AG04449 (cell line): ENCODE measurements at regions not wholly inside any gene's neighbourhood (a gene's known extent, or its start where the extent isn't known, plus 50 kb on each side); places are given as distances from the start of the nearest gene placed in this dataset.

ENCODE experiments used
- CTCF ChIA-PET: fragments of 350-600 bp; formaldehyde crosslinking; extraction: SDS; loops from one replicate; lab custom pipeline; 2021; ENCODE audit warnings: antibody characterized with exemption; lab: Yijun Ruan, JAX
- POLR2A ChIA-PET: fragments of 400-600, 350-600 bp; formaldehyde crosslinking; extraction: SDS; loops from one replicate; lab custom pipeline; 2020; ENCODE audit warnings: antibody characterized with exemption, inconsistent platforms; lab: Yijun Ruan, JAX
- DNase-seq: peaks from one replicate; pipeline ENCODE4 v3.0.0-alpha.2; 2010; ENCODE audit warnings: low read depth, low spot score
- H3K4me3 ChIP-seq: 2 replicates; pipeline ENCODE4 v1.5.1; 2011; ENCODE audit warnings: low read depth, mild to moderate bottlenecking, control low read depth, low read length
- TF ChIP-seq, protein P1 (sequence below): IDR thresholded peaks from one replicate; pipeline ENCODE4 v1.5.1; 2011; ENCODE audit warnings: mild to moderate bottlenecking, moderate library complexity, low read length, control low read depth, inconsistent platforms; ENCODE audit not compliant: insufficient read depth; ENCODE audit errors: missing control alignments

DNA sequence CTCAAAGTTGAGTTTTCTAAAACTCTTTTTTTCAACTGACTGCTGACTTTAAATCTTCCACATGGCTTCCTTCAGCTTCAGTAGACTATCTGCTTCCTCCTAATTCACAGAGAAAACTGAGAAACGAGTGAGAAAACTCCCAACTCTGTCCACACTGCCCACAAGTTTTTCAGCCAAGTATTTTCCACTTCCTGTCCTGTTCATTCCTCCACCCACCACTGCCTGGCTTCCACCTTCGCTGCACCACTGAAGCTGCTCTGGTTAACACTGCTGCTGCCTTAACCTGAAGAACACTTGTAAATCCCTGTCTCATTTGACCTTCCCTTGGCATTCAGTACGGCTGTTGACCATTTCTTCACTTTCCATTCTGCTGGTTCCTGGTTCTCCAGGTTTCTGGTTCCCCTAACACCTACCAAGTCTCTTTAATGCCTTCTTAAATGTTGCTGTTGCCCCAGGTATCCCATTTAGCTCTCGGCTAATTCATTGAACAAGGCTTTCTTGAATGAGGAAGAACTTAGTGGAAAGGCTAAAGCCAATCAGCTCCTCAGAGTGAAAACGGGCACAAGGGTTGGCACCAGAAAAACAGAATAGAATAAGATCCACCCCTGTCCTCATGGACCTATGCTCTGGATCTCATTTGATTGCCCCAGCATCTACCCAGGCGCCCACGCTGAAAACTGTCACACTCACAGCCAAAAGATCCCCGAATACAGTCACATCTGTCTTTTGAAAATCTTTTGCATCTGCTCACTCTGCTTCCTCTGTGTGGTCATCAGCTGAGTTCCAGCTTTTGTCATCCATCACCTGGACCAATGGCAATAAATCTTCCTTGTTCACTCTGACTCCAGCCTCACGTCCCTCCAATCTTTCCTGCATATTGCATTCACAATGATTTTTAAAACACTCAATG is 104.4 kb upstream of the TAB2 start:
- ChIA-PET CTCF (no interaction called here), POLR2A (no interaction called here)
- DNase-seq, result no peak
- TF ChIP-seq, protein P1, sequence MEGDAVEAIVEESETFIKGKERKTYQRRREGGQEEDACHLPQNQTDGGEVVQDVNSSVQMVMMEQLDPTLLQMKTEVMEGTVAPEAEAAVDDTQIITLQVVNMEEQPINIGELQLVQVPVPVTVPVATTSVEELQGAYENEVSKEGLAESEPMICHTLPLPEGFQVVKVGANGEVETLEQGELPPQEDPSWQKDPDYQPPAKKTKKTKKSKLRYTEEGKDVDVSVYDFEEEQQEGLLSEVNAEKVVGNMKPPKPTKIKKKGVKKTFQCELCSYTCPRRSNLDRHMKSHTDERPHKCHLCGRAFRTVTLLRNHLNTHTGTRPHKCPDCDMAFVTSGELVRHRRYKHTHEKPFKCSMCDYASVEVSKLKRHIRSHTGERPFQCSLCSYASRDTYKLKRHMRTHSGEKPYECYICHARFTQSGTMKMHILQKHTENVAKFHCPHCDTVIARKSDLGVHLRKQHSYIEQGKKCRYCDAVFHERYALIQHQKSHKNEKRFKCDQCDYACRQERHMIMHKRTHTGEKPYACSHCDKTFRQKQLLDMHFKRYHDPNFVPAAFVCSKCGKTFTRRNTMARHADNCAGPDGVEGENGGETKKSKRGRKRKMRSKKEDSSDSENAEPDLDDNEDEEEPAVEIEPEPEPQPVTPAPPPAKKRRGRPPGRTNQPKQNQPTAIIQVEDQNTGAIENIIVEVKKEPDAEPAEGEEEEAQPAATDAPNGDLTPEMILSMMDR, result no peak
- H3K4me3 ChIP-seq, result no peak overlapping the region

DNA sequence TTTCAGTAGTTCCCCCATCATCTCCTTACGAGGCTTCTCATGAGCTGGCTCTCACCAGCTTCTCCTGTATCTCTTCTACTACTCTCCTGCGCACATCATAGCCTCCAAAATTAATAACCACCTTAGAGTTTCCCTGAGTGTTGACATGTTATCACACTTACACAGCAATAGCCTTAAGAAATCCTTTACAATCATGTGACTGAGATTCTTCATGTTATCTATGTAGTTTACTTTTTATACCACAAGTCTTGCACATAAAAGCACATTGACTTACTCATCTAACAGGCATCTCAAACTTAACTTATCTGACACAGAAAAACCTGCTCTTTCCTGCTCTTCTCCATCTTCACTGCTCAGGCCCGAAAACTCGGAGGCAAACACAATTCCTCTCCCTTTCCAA is 103.7 kb upstream of the TAB2 start:
- CTCF ChIA-PET, result no interaction called here
- POLR2A ChIA-PET, result no interaction called here
- H3K4me3 ChIP-seq, result no peak overlapping the region
- no peak for DNase-seq
- TF ChIP-seq, protein P1, result no peak

DNA sequence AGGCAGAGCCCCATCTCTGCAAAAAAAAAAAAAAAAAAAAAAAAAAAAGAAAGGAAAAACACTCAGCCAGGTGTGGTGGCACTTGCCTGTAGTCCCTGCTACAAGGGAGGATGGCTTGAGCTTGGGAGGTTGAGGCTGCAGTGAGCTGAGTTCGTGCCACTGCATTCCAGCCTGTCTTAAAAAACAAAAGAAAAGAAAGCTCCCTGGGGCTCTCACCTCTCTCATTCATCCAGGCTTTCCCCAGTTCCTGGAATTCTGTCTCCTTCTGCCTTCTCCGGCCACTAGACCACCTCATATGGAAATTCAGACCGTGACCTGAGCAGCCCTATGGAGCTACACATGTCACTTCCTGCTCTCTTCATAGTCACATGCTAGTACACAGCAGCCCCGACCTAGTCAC is 101.1 kb upstream of the TAB2 start:
- CTCF ChIA-PET, result interaction anchor here (1.0 to 1.1 kb wide), 2 partner anchors 84 to 301 kb away, joined by 3 read pairs; no protein-coding TSS in a partner anchor
- TF ChIP-seq, protein P1, result no peak
- POLR2A ChIA-PET, result no interaction called here
- DNase-seq, result no peak
- H3K4me3 ChIP-seq, result no peak overlapping the region

DNA sequence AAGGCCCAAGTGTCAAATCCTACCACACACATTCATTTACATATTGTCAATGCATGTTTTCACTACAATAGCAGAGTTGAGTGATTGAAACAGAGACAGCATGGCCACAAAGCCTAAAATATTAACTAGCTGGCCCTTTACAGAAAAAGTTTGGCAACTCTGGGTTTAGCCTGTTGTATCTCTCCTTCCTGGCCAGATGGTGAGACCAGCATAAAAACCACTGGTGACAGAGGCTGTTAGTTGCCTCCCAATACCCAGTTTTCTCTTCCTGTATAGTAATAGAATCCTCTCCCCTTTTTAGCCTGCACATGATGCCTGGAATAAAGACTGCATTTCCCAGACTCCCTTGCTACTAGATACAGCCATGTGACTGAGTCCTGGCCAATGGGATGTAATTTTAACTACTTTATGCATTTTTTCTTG is 100.0 kb upstream of the TAB2 start:
- DNase-seq, result no peak
- no peak overlapping the region for H3K4me3 ChIP-seq
- ChIA-PET POLR2A (no interaction called here), CTCF (no interaction called here)
- TF ChIP-seq, protein P1, result no peak

DNA sequence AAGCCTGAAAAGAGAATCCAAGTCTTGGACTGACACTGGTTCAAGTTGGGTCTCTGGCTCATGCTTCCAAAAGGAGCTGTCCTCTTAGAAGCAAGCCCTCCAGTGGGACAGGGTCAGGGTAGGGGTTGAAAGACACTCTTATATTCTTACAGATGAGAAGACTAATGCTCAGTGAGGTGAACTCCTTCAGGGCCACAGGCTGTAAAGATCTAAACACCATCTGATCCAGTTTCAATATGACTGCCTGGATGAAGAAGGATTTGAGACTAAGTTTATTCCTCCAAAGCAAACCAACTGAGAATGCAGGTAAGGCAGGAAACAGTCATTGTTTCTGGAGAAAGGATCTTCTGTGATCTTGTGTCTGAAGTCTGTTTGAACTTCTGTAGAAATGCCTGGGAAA is 99.0 kb upstream of the TAB2 start:
- ChIA-PET CTCF (no interaction called here), POLR2A (no interaction called here)
- no peak for DNase-seq
- TF ChIP-seq, protein P1, result no peak
- H3K4me3 ChIP-seq, result no peak overlapping the region

DNA sequence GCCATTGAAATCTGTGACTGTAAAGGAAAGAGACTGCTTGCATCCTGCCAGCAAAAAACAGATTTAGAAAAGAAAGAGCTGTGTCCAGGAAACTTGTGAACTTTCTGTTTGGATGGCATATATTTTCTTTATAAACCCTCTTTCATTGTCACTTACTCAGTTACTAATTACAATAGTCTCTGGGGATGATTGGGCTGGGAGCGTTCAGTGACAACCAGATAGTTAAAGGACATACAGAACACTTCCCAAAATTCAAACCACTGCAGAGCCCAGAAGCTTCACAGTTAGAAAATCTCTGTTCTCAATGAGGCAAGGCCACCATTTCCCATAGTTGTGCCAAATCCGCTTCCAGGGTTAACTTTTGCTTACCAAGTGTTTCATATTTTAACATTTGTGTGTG is 98.6 kb upstream of the TAB2 start:
- H3K4me3 ChIP-seq, result no peak overlapping the region
- POLR2A ChIA-PET, result no interaction called here
- CTCF ChIA-PET, result no interaction called here
- no peak for DNase-seq
- TF ChIP-seq, protein P1, result no peak
